ENCODE measurements at regions not wholly inside any gene's neighbourhood (a gene's known extent, or its start where the extent isn't known, plus 50 kb on each side); places are given as distances from the start of the nearest gene placed in this dataset.

DNA sequence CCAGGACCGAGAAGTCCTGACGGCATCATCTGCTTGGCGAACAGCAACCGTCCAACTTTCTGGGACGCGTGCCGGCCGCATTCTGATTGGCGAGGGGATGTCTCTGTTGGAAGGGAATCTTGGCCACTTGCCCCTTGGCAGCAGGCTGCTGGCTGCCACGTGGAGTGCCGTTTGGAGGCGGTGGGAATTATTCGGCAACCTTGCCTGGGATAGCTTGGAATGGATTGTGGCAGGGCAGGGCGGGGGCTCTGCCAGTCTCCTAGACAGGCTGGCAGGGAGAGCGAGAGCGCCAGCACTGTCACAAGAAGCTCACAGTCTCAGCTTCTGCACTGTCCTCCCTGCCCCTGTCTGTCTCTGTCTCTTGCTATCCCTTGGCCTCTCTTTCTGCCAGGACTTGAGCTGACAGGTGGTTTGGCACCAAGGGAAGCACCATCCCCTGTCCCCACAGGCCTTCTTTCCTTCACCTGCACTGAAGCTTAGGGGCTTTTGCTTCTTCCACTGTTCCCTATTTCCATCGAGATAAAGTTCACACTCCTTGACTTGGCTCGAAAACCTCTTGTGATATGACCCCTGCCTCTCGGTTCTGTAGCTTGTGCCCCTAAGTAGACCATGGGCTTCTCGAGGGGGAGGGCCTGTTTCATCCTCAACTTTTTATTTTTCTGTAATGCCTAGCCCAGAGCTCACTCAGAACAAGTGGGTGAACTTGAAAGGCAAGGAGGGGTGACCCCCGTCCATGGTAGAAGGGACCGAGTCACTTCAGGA, 201.9 kb downstream of the PHETA1 start:
- DNase-seq (ENCODE audit: low read depth), result no peak
- ChIA-PET CTCF (no interaction called here), POLR2A (no interaction called here)
- H3K36me3 ChIP-seq (ENCODE audit: control insufficient read depth, insufficient read depth, low read length), result no peaks in the 10 kb centered on the region
- peaks cover 1% of the 10 kb centered on the region for H3K27me3 ChIP-seq (ENCODE audit: control insufficient read depth, insufficient read depth, low read length)
- TF ChIP-seq, protein P1, sequence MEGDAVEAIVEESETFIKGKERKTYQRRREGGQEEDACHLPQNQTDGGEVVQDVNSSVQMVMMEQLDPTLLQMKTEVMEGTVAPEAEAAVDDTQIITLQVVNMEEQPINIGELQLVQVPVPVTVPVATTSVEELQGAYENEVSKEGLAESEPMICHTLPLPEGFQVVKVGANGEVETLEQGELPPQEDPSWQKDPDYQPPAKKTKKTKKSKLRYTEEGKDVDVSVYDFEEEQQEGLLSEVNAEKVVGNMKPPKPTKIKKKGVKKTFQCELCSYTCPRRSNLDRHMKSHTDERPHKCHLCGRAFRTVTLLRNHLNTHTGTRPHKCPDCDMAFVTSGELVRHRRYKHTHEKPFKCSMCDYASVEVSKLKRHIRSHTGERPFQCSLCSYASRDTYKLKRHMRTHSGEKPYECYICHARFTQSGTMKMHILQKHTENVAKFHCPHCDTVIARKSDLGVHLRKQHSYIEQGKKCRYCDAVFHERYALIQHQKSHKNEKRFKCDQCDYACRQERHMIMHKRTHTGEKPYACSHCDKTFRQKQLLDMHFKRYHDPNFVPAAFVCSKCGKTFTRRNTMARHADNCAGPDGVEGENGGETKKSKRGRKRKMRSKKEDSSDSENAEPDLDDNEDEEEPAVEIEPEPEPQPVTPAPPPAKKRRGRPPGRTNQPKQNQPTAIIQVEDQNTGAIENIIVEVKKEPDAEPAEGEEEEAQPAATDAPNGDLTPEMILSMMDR (IDR thresholded peaks at IDR 0.05; ENCODE audit: insufficient read depth, low read depth, low read length), result no peak
- H3K4me3 ChIP-seq (ENCODE audit: low read depth, low read length), result no peak overlapping the region

DNA sequence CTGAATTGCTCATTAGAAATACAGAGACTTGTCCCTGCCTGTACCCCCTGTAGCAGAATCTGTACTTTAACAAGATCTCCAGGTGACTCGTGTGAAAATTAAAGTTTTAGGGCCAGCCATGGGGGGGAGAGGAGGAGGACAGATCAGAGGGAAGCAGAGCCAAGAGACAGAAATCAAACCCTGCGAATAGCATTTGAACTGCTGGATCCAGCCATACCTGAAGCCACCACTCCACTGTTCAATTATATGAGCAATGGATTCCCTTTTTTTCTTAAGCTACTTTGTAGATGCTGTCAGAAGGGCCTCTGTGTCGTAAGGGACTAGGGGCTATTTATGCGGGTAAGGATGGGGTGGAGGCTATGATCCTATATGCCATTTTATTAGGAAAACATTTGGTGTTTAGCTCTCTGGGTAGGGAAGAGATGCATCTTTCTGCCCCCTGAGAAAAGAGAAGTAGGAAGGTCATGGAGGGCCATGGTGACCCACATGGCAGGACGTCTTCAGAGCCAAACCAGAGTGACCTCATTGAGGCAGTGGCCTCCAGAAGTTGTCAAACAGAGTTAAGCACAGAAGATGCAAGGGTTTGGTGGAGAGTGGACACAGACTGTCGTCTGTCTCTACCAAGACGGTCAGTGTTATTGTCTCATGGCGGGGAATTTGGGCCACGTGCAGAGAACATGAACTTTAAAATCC, 203.9 kb downstream of the PHETA1 start:
- DNase-seq (ENCODE audit: low read depth), result no peak
- Histone ChIP-seq H3K27me3 (ENCODE audit: control insufficient read depth, insufficient read depth, low read length) (no peaks in the 10 kb centered on the region), H3K36me3 (ENCODE audit: control insufficient read depth, insufficient read depth, low read length) (no peaks in the 10 kb centered on the region), H3K4me3 (ENCODE audit: low read depth, low read length) (no peak overlapping the region)
- ChIA-PET CTCF (no interaction called here), POLR2A (no interaction called here)
- TF ChIP-seq, protein P1 (IDR thresholded peaks at IDR 0.05; ENCODE audit: insufficient read depth, low read depth, low read length), result no peak

DNA sequence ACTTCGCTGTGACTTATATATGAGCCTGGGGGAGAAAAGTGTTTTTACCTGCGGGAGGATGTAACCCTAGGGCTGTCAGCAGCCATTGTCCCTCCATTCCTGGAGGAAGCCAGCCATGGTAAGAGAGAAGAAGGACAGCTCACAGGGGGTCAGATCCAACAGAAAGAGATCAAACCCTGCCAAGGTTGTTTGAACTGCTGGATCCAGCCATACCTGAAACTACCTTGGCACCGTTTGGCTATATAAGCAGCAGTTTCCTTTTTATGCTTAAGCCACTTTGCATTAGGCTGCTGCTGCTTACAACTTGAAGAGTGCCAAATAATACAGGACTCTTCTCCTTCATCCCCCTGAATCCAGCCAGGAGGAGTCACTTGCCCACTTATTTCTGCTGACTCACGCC, 205.5 kb downstream of the PHETA1 start:
- Histone ChIP-seq H3K4me3 (ENCODE audit: low read depth, low read length) (no peak overlapping the region), H3K36me3 (ENCODE audit: control insufficient read depth, insufficient read depth, low read length) (no peaks in the 10 kb centered on the region), H3K27me3 (ENCODE audit: control insufficient read depth, insufficient read depth, low read length) (no peaks in the 10 kb centered on the region)
- ChIA-PET CTCF (no interaction called here), POLR2A (no interaction called here)
- no peak for DNase-seq (ENCODE audit: low read depth)
- TF ChIP-seq, protein P1 (IDR thresholded peaks at IDR 0.05; ENCODE audit: insufficient read depth, low read depth, low read length), result no peak

DNA sequence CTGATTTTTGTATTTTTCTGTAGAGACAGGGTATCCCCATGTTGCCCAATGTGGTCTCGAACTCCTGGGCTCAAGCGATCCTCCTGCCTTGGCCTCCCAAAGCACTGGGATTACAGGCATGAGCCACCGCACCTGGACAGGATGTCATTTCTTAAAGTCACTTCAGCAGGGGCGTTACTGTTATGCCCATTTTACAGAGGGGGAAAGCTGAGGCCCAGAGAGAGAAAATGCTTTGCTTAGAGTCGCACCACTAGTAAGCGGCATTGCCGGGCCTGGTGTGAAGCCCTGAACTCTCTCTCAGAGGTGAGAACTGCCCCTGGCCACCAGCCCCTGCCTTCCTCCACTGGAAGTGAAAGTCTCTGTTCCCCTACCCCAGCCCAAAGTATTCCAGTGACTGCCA, 207.0 kb downstream of the PHETA1 start:
- ChIA-PET CTCF (no interaction called here), POLR2A (no interaction called here)
- H3K4me3 ChIP-seq (ENCODE audit: low read depth, low read length), result no peak overlapping the region
- TF ChIP-seq, protein P1 (IDR thresholded peaks at IDR 0.05; ENCODE audit: insufficient read depth, low read depth, low read length), result no peak
- H3K36me3 ChIP-seq (ENCODE audit: control insufficient read depth, insufficient read depth, low read length), result no peaks in the 10 kb centered on the region
- DNase-seq (ENCODE audit: low read depth), result no peak
- H3K27me3 ChIP-seq (ENCODE audit: control insufficient read depth, insufficient read depth, low read length), result no peaks in the 10 kb centered on the region; the same call in 1 of the 2 replicates

DNA sequence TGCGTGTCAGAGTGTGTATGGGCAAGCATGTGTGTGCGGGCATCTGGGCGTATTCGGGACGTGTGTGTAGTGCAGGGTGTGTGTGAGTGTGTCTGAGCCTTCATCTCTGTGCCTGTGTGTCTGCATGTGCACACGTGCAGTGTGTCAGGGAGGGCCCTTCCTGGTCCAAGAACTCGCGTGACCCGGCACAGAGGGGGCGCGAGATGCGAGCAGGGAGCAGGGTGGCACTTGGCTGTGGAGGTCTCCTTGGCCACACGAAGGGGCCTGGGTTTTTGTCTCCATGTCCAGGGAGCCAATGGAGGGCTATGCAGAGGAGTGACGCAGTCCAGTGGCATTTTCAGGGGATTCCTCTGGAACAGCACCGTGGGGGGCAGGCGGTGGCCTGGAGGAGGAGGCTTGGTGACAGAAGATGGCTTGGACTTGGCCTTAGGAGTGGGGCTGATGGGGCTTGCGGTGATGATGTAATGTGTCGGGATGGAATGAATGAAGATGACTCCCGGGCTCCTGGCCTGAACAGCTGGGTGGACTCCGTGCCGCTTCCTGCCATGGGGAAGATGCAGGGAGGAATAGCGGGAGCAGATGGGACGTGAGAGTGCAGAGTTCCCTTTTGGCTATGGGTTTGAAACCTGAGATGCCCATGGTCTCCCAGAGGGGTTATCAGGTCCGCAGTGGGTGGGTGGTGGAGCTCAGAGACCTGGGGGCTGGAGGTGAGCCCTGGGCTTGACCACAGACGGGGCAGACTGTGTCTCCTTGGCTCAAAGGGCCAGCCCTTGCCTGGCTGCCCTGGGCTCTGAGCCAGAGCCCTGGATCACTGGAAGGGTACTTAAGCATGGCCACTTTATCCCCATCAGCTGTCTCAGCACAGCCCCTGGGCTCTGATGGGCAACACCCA, 208.3 kb downstream of the PHETA1 start:
- CTCF ChIA-PET, result no interaction called here
- DNase-seq (ENCODE audit: low read depth), result no peak
- Histone ChIP-seq H3K36me3 (ENCODE audit: control insufficient read depth, insufficient read depth, low read length) (no peaks in the 10 kb centered on the region), H3K4me3 (ENCODE audit: low read depth, low read length) (no peak overlapping the region), H3K27me3 (ENCODE audit: control insufficient read depth, insufficient read depth, low read length) (no peaks in the 10 kb centered on the region; the same call in 1 of the 2 replicates)
- TF ChIP-seq, protein P1 (IDR thresholded peaks at IDR 0.05; ENCODE audit: insufficient read depth, low read depth, low read length), result no peak
- POLR2A ChIA-PET, result no interaction called here
